SK-N-SH treated with all-trans-retinoic acid at 6 μM for 48 hours (cell line): ENCODE measurements at regions not wholly inside any gene's neighbourhood (a gene's known extent, or its start where the extent isn't known, plus 50 kb on each side); places are given as distances from the start of the nearest gene placed in this dataset.

Experiments used
- ATAC-seq: fragments of 200-7000 bp; cut with Tn5 transposase; 3 replicates; pipeline ENCODE4 v1.9.1; 2020; ENCODE audit warnings: mild to moderate bottlenecking, moderate library complexity
- ARNTL ChIP-seq: fragments of 450-650 bp; formaldehyde crosslinking; IDR thresholded peaks from 2 replicates; pipeline ENCODE4 v1.5.0; 2020; ENCODE audit warnings: low read depth, mild to moderate bottlenecking, moderate library complexity, borderline replicate concordance
- CREB5 ChIP-seq: fragments of 250-450 bp; sonication (Bioruptor Pico); IDR thresholded peaks from 2 replicates; pipeline ENCODE4 v1.5.1; 2020; ENCODE audit warnings: low read depth, mild to moderate bottlenecking, moderate library complexity
- CSDC2 ChIP-seq: fragments of 250-450 bp; sonication (Bioruptor Pico); IDR thresholded peaks from 2 replicates; pipeline ENCODE4 v1.5.0; 2020; ENCODE audit warnings: mild to moderate bottlenecking, moderate library complexity
- CSRNP3 ChIP-seq: fragments of 250-450 bp; sonication (Bioruptor Pico); IDR thresholded peaks from 2 replicates; pipeline ENCODE4 v1.5.1; 2021; ENCODE audit warnings: mild to moderate bottlenecking, moderate library complexity
- ESRRG ChIP-seq: fragments of 250-450 bp; sonication (Bioruptor Pico); IDR thresholded peaks from 2 replicates; pipeline ENCODE4 v1.6.1; 2021; ENCODE audit warnings: mild to moderate bottlenecking
- GLIS3 ChIP-seq: fragments of 250-450 bp; sonication (Bioruptor Pico); IDR thresholded peaks from 2 replicates; pipeline ENCODE4 v1.5.0; 2020; ENCODE audit warnings: mild to moderate bottlenecking, moderate library complexity
- ISL1 ChIP-seq: fragments of 250-450 bp; sonication (Bioruptor Pico); IDR thresholded peaks from 2 replicates; pipeline ENCODE4 v2.1.2; 2022; ENCODE audit warnings: mild to moderate bottlenecking, moderate library complexity
- PATZ1 ChIP-seq: fragments of 250-450 bp; sonication (Bioruptor Pico); IDR thresholded peaks from 2 replicates; pipeline ENCODE4 v1.8.0; 2020; ENCODE audit warnings: mild to moderate bottlenecking, moderate library complexity, borderline replicate concordance
- POU6F1 ChIP-seq: fragments of 250-450 bp; sonication (Bioruptor Pico); IDR thresholded peaks from 2 replicates; pipeline ENCODE4 v1.8.0; 2021; ENCODE audit warnings: low read depth, mild to moderate bottlenecking, moderate library complexity, borderline replicate concordance
- PPARA ChIP-seq: fragments of 250-450 bp; sonication (Bioruptor Pico); IDR thresholded peaks from 2 replicates; pipeline ENCODE4 v1.5.0; 2020; ENCODE audit warnings: mild to moderate bottlenecking, borderline replicate concordance
- RARB ChIP-seq: fragments of 250-450 bp; sonication (Bioruptor Pico); IDR thresholded peaks from 2 replicates; pipeline ENCODE4 v1.8.0; 2021; ENCODE audit warnings: mild to moderate bottlenecking, moderate library complexity
- SNAI2 ChIP-seq: fragments of 250-450 bp; sonication (Bioruptor Pico); IDR thresholded peaks from 2 replicates; pipeline ENCODE4 v1.5.0; 2020; ENCODE audit warnings: mild to moderate bottlenecking, moderate library complexity
- TCF4 ChIP-seq: fragments of 250-450 bp; sonication (Bioruptor Pico); IDR thresholded peaks from 2 replicates; pipeline ENCODE4 v1.8.0; 2021; ENCODE audit warnings: mild to moderate bottlenecking, moderate library complexity, borderline replicate concordance
- TOX ChIP-seq: fragments of 250-450 bp; sonication (Bioruptor Pico); IDR thresholded peaks from 2 replicates; pipeline ENCODE4 v1.8.0; 2021; ENCODE audit warnings: mild to moderate bottlenecking, moderate library complexity, borderline replicate concordance
- TSHZ2 ChIP-seq: fragments of 250-450 bp; sonication (Bioruptor Pico); IDR thresholded peaks from 2 replicates; pipeline ENCODE4 v1.5.0; 2020; ENCODE audit warnings: mild to moderate bottlenecking, moderate library complexity
- ZC3H10 ChIP-seq: fragments of 250-450 bp; sonication (Bioruptor Pico); IDR thresholded peaks from 2 replicates; pipeline ENCODE4 v1.5.1; 2021; ENCODE audit warnings: mild to moderate bottlenecking, moderate library complexity
- ZFP3 ChIP-seq: fragments of 250-450 bp; sonication (Bioruptor Pico); IDR thresholded peaks from 2 replicates; pipeline ENCODE4 v1.5.0; 2020; ENCODE audit warnings: mild to moderate bottlenecking, moderate library complexity
- ZFP30 ChIP-seq: fragments of 450-650 bp; formaldehyde crosslinking; IDR thresholded peaks from 2 replicates; pipeline ENCODE4 v1.5.0; 2022; ENCODE audit warnings: mild to moderate bottlenecking, moderate library complexity
- ZNF565 ChIP-seq: fragments of 450-650 bp; formaldehyde crosslinking; conservative IDR thresholded peaks from 2 replicates; pipeline ENCODE4 v1.5.0; 2020; ENCODE audit warnings: low read depth, mild to moderate bottlenecking, moderate library complexity
- ZNF70 ChIP-seq: fragments of 450-650 bp; formaldehyde crosslinking; IDR thresholded peaks from 2 replicates; pipeline ENCODE4 v1.5.0; 2020; ENCODE audit warnings: mild to moderate bottlenecking, moderate library complexity
- ZNF8 ChIP-seq: fragments of 450-650 bp; formaldehyde crosslinking; IDR thresholded peaks from 2 replicates; pipeline ENCODE4 v1.5.0; 2020; ENCODE audit warnings: mild to moderate bottlenecking, moderate library complexity

- ATAC-seq = no peak
- TF ChIP-seq PPARA (CRISPR knock-in tag) (no peak), ARNTL (CRISPR knock-in tag) (no peak), SNAI2 (no peak), GLIS3 (CRISPR knock-in tag) (no peak), ZNF8 (CRISPR knock-in tag) (no peak), ISL1 (CRISPR knock-in tag) (no peak), TSHZ2 (no peak), TOX (CRISPR knock-in tag) (no peak), PATZ1 (CRISPR knock-in tag) (no peak), ESRRG (CRISPR knock-in tag) (no peak), CREB5 (no peak), CSRNP3 (CRISPR knock-in tag) (no peak), TCF4 (CRISPR knock-in tag) (no peak), RARB (CRISPR knock-in tag) (no peak), CSDC2 (CRISPR knock-in tag) (no peak), ZNF70 (CRISPR knock-in tag) (no peak), POU6F1 (no peak), ZC3H10 (CRISPR knock-in tag) (no peak), ZFP3 (CRISPR knock-in tag) (no peak), ZFP30 (CRISPR knock-in tag) (no peak)
These were observed 286.6 kb upstream of the NRP1 start for GRCh38 chr10:33621101-33621500.

- ATAC-seq = no peak
- TF ChIP-seq CREB5 (no peak), PATZ1 (CRISPR knock-in tag) (no peak), ZNF565 (CRISPR knock-in tag) (no peak), ISL1 (CRISPR knock-in tag) (no peak), RARB (CRISPR knock-in tag) (no peak), ESRRG (CRISPR knock-in tag) (no peak), ARNTL (CRISPR knock-in tag) (no peak), ZC3H10 (CRISPR knock-in tag) (no peak), SNAI2 (no peak)
- TF ChIP-seq, all 23 proteins: peak for 0
These were observed 283.7 kb upstream of the NRP1 start for GRCh38 chr10:33618196-33618595.
